ENCODE measurements at regions not wholly inside any gene's neighbourhood (a gene's known extent, or its start where the extent isn't known, plus 50 kb on each side); places are given as distances from the start of the nearest gene placed in this dataset.

DNA sequence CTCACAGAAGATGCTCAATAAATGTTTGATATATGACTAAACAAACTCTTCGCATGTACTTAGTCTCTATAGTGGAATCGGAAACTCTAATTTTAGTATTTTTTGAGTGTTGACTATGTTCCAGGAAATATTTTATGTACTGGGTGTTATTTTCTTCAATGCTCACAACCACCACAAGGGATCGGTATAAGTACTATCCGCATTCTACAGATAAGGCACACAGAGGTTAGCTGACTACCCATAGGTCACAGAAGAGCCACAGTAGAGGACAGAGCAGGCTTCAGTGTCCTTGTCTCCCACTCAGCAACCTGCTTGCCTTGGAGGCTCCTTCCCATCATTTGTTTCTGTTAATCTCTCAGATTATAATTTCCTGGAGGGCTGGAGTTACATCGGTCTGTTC lies 451.3 kb downstream of the OMA1 start:
- no peak for TF ChIP-seq ZNF274 (IDR thresholded peaks at IDR 0.05; ENCODE audit: low read depth, low read length)
- TF ChIP-seq, protein P1, sequence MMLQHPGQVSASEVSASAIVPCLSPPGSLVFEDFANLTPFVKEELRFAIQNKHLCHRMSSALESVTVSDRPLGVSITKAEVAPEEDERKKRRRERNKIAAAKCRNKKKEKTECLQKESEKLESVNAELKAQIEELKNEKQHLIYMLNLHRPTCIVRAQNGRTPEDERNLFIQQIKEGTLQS (IDR thresholded peaks at IDR 0.05) = no peak
- TF ChIP-seq, protein P2, sequence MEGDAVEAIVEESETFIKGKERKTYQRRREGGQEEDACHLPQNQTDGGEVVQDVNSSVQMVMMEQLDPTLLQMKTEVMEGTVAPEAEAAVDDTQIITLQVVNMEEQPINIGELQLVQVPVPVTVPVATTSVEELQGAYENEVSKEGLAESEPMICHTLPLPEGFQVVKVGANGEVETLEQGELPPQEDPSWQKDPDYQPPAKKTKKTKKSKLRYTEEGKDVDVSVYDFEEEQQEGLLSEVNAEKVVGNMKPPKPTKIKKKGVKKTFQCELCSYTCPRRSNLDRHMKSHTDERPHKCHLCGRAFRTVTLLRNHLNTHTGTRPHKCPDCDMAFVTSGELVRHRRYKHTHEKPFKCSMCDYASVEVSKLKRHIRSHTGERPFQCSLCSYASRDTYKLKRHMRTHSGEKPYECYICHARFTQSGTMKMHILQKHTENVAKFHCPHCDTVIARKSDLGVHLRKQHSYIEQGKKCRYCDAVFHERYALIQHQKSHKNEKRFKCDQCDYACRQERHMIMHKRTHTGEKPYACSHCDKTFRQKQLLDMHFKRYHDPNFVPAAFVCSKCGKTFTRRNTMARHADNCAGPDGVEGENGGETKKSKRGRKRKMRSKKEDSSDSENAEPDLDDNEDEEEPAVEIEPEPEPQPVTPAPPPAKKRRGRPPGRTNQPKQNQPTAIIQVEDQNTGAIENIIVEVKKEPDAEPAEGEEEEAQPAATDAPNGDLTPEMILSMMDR (IDR thresholded peaks at IDR 0.05 in 2 of 3, conservative IDR thresholded peaks at IDR 0.05 in 1 of 3; ENCODE audit: borderline replicate concordance in 1 of 3, insufficient read depth in 1 of 3, low read depth in 2 of 3, low read length in 2 of 3) = no peak
- no peak for TF ChIP-seq ELF1 (IDR thresholded peaks at IDR 0.05; ENCODE audit: borderline replicate concordance, low read depth)
- TF ChIP-seq POLR2A (IDR thresholded peaks at IDR 0.05; ENCODE audit: borderline replicate concordance, extremely low read depth, insufficient read depth, insufficient read length) = no peak
- TF ChIP-seq EZH2 (IDR thresholded peaks at IDR 0.05) = no peak
- no peak for TF ChIP-seq POLR2AphosphoS5 (IDR thresholded peaks at IDR 0.05; ENCODE audit: low read depth, low read length)
- no peak for TF ChIP-seq SIN3A (IDR thresholded peaks at IDR 0.05; ENCODE audit: low read depth)
- TF ChIP-seq, protein P3, sequence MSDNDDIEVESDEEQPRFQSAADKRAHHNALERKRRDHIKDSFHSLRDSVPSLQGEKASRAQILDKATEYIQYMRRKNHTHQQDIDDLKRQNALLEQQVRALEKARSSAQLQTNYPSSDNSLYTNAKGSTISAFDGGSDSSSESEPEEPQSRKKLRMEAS (IDR thresholded peaks at IDR 0.05) = no peak
- no peak for TF ChIP-seq CEBPB (IDR thresholded peaks at IDR 0.05; ENCODE audit: low read depth)
- TF ChIP-seq EGR1 (IDR thresholded peaks at IDR 0.05; ENCODE audit: low read depth) = no peak
